SK-N-MC (cell line): ENCODE measurements at regions not wholly inside any gene's neighbourhood (a gene's known extent, or its start where the extent isn't known, plus 50 kb on each side); places are given as distances from the start of the nearest gene placed in this dataset.

ENCODE experiments used
- DNase-seq: peaks from one replicate; pipeline ENCODE4 v3.0.0-alpha.2; 2011; ENCODE audit warnings: low read depth, low spot score
- H3K27ac ChIP-seq: fragments of 200-600 bp; sonication (generic); 2 replicates; pipeline ENCODE4 v1.5.1; 2016; ENCODE audit warnings: mixed run types
- H3K36me3 ChIP-seq: fragments of 200-600 bp; sonication (generic); 2 replicates; pipeline ENCODE4 v1.6.1; 2017; ENCODE audit warnings: antibody characterized with exemption, low read length, mixed read lengths; ENCODE audit not compliant: insufficient read depth
- H3K4me3 ChIP-seq: fragments of 200-600 bp; sonication (generic); 2 replicates; pipeline ENCODE4 v1.5.1; 2016
- H3K9ac ChIP-seq: fragments of 200-600 bp; sonication (generic); 2 replicates; pipeline ENCODE4 v1.8.0; 2017; ENCODE audit warnings: mixed run types, mixed read lengths; ENCODE audit not compliant: insufficient read length
- H3K9me3 ChIP-seq: fragments of 200-600 bp; sonication (generic); 2 replicates; pipeline ENCODE4 v1.6.1; 2017; ENCODE audit warnings: low read depth, mild to moderate bottlenecking, antibody characterized with exemption, low read length, moderate library complexity, mixed read lengths
- EZH2 ChIP-seq: fragments of 200-600 bp; sonication (generic); IDR thresholded peaks from one replicate; pipeline ENCODE4 v1.6.1; 2017; ENCODE audit warnings: antibody characterized with exemption
- FOXP2 ChIP-seq: optimal IDR thresholded peaks from 2 replicates; pipeline ENCODE3; 2011; ENCODE audit warnings: mild to moderate bottlenecking, moderate library complexity; ENCODE audit not compliant: insufficient read depth; ENCODE audit errors: extremely low read length, control extremely low read depth
- POLR2AphosphoS5 ChIP-seq: IDR thresholded peaks from 2 replicates; pipeline ENCODE4 v1.6.1; 2012; ENCODE audit warnings: mild to moderate bottlenecking, low read depth, low read length, borderline replicate concordance

DNA sequence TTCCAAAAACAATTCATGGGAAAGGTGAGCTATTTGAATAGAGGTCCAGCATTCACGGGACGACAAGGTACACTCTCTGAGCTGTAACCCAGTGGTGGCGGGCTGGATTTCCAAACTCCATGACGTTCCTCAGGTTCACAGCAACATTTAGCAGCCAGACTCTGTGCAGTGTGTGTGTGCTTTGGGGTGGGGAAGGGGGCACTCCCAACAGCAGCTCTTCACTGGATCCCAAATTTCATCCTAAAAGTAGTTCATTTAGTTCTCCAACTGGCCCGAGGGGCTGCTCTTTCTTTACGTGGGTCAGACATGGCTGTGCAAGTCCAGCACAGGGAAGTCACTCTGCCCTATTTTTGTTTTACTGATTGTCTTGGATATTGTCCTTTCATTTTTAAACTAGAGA is 98.0 kb upstream of the IRX2 start:
- H3K27ac ChIP-seq: no peak overlapping the region
- no peaks in the 10 kb centered on the region for H3K36me3 ChIP-seq
- TF ChIP-seq FOXP2 (no peak), POLR2AphosphoS5 (no peak), EZH2 (no peak)
- no peak overlapping the region for H3K9ac ChIP-seq
- no peak for DNase-seq
- H3K9me3 ChIP-seq: no peaks in the 10 kb centered on the region
- H3K4me3 ChIP-seq: no peak overlapping the region

DNA sequence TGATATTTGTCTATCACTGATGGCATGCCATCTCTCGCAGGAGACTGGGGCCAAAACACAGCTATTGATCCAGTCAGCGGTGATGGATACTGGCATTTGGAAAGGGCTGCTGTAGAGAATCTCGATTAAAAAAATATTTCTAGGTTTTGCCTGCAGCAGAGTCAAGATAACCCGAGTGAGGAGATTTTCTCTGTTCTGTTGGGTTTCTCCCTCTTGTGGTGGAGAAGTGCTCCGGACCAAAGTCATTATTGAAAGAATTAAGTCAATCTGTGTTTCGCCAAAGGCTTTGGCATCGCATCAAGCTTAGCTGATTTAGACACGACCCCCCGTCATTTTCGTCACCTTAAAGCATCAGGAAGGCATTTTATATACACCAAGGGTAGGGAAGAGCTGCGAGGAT is 97.1 kb upstream of the IRX2 start:
- Histone ChIP-seq H3K4me3 (no peak overlapping the region), H3K9me3 (no peaks in the 10 kb centered on the region), H3K27ac (no peak overlapping the region), H3K9ac (no peak overlapping the region), H3K36me3 (no peaks in the 10 kb centered on the region)
- TF ChIP-seq FOXP2 (no peak), POLR2AphosphoS5 (no peak), EZH2 (no peak)
- no peak for DNase-seq

DNA sequence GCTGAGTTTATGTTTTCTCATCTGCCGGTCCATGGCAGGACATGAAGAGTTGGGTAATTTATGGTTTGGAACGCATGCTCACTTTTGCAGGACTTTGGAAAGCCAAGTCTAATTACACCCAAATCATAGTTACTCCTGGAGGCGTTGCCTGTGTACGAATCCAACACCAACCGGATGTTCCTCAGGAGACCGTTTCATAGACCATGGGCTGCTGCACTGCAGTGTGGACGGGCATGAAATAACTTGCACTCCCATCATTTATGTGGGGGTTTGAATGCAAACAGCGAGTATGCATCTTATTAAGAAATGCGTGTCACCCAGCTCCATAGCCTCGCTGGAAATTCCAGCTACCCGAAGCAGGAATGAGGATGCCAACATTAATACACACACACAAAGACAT is 96.1 kb upstream of the IRX2 start:
- TF ChIP-seq FOXP2: no peak
- Histone ChIP-seq H3K9ac (no peak overlapping the region), H3K9me3 (no peaks in the 10 kb centered on the region), H3K4me3 (no peak overlapping the region), H3K36me3 (no peaks in the 10 kb centered on the region), H3K27ac (no peak overlapping the region)
- DNase-seq: no peak

DNA sequence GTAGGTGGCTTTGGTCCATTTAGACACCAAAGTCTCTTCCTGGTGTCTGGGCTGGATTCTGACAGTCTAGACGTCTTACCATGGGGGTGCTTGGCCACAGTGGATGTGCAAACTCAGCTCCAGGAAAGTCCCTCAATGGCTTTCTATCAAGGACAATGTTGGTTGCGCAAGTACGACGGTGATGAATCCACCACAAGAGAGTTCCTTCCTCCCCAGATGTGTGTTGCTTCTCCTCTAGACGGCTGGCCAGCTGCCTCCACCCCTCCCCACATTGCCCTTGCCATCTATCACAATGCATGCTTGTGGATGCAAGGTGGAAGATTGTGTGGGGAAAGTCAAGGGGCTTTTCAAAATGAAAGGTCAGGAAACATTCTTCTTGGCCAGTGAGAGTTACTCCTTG is 89.7 kb upstream of the IRX2 start:
- no peak overlapping the region for H3K9ac ChIP-seq
- H3K9me3 ChIP-seq: no peaks in the 10 kb centered on the region
- no peaks in the 10 kb centered on the region for H3K36me3 ChIP-seq
- no peak for TF ChIP-seq EZH2
- TF ChIP-seq FOXP2: no peak
- TF ChIP-seq POLR2AphosphoS5: no peak
- no peak overlapping the region for H3K27ac ChIP-seq
- no peak for DNase-seq
- H3K4me3 ChIP-seq: no peak overlapping the region

DNA sequence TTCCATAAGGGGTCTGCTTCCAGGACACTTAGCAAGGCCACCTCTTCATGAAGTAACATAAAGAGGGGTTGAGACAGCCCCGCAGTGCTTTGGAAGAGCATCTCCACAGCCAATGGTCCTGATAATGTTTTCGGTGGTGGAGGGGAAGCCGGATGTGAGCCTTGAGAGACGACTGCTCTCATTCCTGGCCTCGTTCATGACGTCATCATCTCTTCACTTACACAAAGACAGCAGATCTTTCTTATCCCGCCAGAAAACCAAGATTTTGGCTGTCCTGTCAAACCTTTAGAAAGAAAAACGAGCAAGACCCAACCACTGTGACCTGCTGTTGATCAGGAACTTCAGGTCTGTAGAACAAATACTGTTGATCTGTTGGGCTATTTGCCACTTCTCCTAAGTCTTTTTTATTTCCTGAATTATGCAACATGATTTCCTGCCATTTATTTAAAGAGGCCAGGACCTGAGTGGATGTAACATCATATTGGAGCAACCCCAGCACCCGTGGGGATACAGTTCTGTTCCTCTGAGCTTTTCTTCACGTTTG is 89.0 kb upstream of the IRX2 start:
- no peak for DNase-seq
- TF ChIP-seq FOXP2 (no peak), EZH2 (no peak), POLR2AphosphoS5 (no peak)
- no peak overlapping the region for H3K9ac ChIP-seq
- H3K9me3 ChIP-seq: no peaks in the 10 kb centered on the region
- no peak overlapping the region for H3K27ac ChIP-seq
- no peaks in the 10 kb centered on the region for H3K36me3 ChIP-seq
- H3K4me3 ChIP-seq: no peak overlapping the region

DNA sequence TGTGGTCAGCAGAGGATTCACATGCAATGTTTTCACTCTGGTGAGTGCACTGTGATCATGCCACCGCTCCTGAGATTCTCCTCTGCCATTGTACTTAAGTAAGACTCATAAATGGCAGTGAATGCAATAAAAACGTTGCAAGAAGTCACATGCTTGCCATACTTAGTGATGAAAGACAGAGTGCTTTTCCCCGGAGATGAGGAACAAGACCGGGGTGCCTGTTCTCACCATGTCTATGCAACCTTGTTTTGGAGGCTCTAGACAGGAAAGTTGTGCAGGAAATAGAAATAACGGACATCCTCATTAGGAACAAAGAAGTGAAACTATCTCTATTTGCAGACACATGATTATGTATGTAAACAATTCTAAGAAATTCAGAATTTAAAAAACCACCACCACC is 84.7 kb upstream of the IRX2 start:
- DNase-seq: no peak
- TF ChIP-seq FOXP2: no peak
- no peak for TF ChIP-seq POLR2AphosphoS5
- TF ChIP-seq EZH2: no peak
- Histone ChIP-seq H3K27ac (no peak overlapping the region), H3K4me3 (no peak overlapping the region), H3K9me3 (no peaks in the 10 kb centered on the region), H3K9ac (no peak overlapping the region), H3K36me3 (no peaks in the 10 kb centered on the region)

DNA sequence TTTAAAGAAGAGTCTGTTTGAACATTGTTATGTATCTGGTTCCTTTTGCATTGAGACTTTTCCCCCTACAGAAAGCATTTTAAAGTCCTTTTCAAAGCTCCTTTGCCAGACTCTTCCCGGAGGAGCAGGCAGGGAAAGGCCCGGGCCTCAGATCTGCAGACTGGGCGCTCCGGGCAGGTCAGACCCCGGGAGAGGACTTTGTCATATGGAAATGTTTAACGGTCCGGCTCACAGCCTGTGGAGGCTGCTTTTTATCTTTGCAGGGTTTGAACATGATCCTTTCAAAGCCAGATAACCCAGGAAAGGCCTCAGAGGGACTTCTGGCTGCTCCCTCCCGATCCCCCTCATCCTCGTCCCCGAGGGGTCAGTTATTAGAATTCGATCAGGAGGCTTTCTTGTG is 82.1 kb upstream of the IRX2 start:
- no peak overlapping the region for H3K4me3 ChIP-seq
- H3K9me3 ChIP-seq: no peaks in the 10 kb centered on the region
- H3K27ac ChIP-seq: no peak overlapping the region
- no peaks in the 10 kb centered on the region for H3K36me3 ChIP-seq
- TF ChIP-seq POLR2AphosphoS5 (no peak), FOXP2 (no peak), EZH2 (no peak)
- H3K9ac ChIP-seq: no peak overlapping the region
- DNase-seq: no peak

DNA sequence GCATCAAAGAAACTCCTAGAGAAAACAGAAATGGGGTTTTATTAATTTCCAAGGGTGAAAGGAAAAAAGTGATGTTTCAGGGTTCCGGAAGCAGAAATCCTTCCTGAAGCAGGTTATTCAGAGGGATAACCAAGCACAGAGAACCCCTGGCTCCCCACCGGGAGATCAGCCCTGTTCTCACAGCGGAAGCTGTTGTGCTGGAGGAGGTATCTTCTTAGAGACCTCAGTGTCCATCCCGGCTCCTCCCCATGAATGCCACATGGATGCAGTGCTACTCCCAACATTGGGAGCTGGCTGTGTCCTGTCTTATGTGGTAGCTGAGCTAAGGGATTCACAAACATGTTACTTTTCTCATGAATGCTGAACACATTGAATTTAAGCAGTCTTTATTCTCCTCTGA is 80.9 kb upstream of the IRX2 start:
- no peaks in the 10 kb centered on the region for H3K9me3 ChIP-seq
- no peak overlapping the region for H3K27ac ChIP-seq
- H3K4me3 ChIP-seq: no peak overlapping the region
- no peaks in the 10 kb centered on the region for H3K36me3 ChIP-seq
- no peak overlapping the region for H3K9ac ChIP-seq
- TF ChIP-seq EZH2 (no peak), POLR2AphosphoS5 (no peak), FOXP2 (no peak)
- no peak for DNase-seq

DNA sequence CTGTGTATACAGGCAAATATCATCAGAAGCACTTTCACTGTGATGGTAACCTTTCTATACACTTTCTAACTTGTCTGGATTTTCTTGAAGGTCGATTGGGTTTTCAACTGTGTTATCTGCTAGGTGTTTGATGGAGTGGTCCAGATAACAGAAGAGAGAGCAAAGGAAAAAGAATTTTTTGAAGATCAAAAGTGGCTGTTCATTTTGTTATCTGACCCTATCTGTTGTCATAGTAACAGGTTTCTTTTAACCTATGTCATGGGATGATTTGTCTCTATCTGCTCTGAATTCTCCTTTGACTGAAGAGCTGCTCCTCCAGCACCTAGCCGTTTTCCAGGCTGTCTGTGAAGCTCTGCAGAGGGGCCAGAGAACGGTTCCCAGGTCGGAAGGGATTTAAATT is 77.8 kb upstream of the IRX2 start:
- H3K36me3 ChIP-seq: no peaks in the 10 kb centered on the region
- no peaks in the 10 kb centered on the region for H3K9me3 ChIP-seq
- H3K27ac ChIP-seq: no peak overlapping the region
- TF ChIP-seq FOXP2 (no peak), EZH2 (no peak), POLR2AphosphoS5 (no peak)
- H3K4me3 ChIP-seq: no peak overlapping the region
- no peak for DNase-seq
- no peak overlapping the region for H3K9ac ChIP-seq
